SK-N-MC (cell line): ENCODE measurements at regions not wholly inside any gene's neighbourhood (a gene's known extent, or its start where the extent isn't known, plus 50 kb on each side); places are given as distances from the start of the nearest gene placed in this dataset.
"Not testable (repeated sequence)": the region's sequence is repeated elsewhere in the genome, so short reads cannot be mapped to it uniquely, and the experiment has no call there.

Source experiments
- EZH2 ChIP-seq: fragments of 200-600 bp; sonication (generic); IDR thresholded peaks from one replicate; pipeline ENCODE4 v1.6.1; 2017; ENCODE audit warnings: antibody characterized with exemption
- FOXP2 ChIP-seq: optimal IDR thresholded peaks from 2 replicates; pipeline ENCODE3; 2011; ENCODE audit warnings: mild to moderate bottlenecking, moderate library complexity; ENCODE audit not compliant: insufficient read depth; ENCODE audit errors: extremely low read length, control extremely low read depth
- POLR2AphosphoS5 ChIP-seq: IDR thresholded peaks from 2 replicates; pipeline ENCODE4 v1.6.1; 2012; ENCODE audit warnings: mild to moderate bottlenecking, low read depth, low read length, borderline replicate concordance

- not testable (repeated sequence) for TF ChIP-seq EZH2, POLR2AphosphoS5, FOXP2
Measured at GRCh38 chr10:2501366-2501940, 565.9 kb upstream of the PFKP start.
